ENCODE measurements at regions not wholly inside any gene's neighbourhood (a gene's known extent, or its start where the extent isn't known, plus 50 kb on each side); places are given as distances from the start of the nearest gene placed in this dataset.

GRCh38 chr13:69101841-69102240 lies 1005.8 kb upstream of the ATXN8OS start:
- Histone ChIP-seq H3K4me1 (ENCODE audit: control insufficient read depth in 2 of 2, insufficient read depth in 1 of 2, low read depth in 1 of 2, low read length in 2 of 2) (no peaks in the 10 kb centered on the region), H4K8ac (ENCODE audit: low read depth, low read length) (no peak overlapping the region), H2BK12ac (ENCODE audit: low read length) (no peak overlapping the region), H3K79me1 (ENCODE audit: low read depth, low read length) (no peaks in the 10 kb centered on the region), H3K4me3 (ENCODE audit: low read length in 2 of 2) (no peak overlapping the region), H2AK5ac (ENCODE audit: low read depth, low read length) (no peak overlapping the region), H3K9ac (ENCODE audit: low read depth, low read length, poor library complexity) (no peak overlapping the region), H2AFZ (ENCODE audit: low read length) (no peak overlapping the region), H3K18ac (ENCODE audit: low read length) (no peak overlapping the region), H3K9me3 (replicated peaks in 1 of 2; ENCODE audit: control insufficient read depth in 2 of 2, insufficient read depth in 1 of 2, low read depth in 1 of 2, low read length in 2 of 2) (no peaks in the 10 kb centered on the region), H2BK5ac (ENCODE audit: low read length) (no peak overlapping the region), H3K14ac (ENCODE audit: low read length) (no peak overlapping the region), H3K36me3 (replicated peaks in 1 of 2; ENCODE audit: control insufficient read depth in 2 of 2, insufficient read depth in 2 of 2, low read length in 2 of 2) (no peaks in the 10 kb centered on the region), H4K91ac (ENCODE audit: low read depth, low read length, poor library complexity) (no peak overlapping the region), H3K4me2 (ENCODE audit: insufficient read depth, low read length, poor library complexity, severe bottlenecking) (no peak overlapping the region), H2BK15ac (ENCODE audit: low read length) (no peak overlapping the region), H2BK120ac (ENCODE audit: low read depth, low read length) (no peak overlapping the region), H3K4ac (ENCODE audit: low read length) (no peak overlapping the region), H3K27me3 (ENCODE audit: control insufficient read depth in 3 of 3, insufficient read depth in 3 of 3, low read depth in 1 of 3, low read length in 3 of 3) (no peaks in the 10 kb centered on the region), H3K27ac (replicated peaks; ENCODE audit: low read length) (no peak overlapping the region), H3K23ac (ENCODE audit: low read depth, low read length, poor library complexity) (no peak overlapping the region)
- WGBS, 2 donors (ENCODE audit: extremely low coverage in 2 of 2, insufficient read length in 2 of 2, insufficient replicate concordance in 1 of 2), result no CpG with 5 or more reads among the region's 1 CpG
- no peak for DNase-seq (ENCODE audit: low spot score)

- H2BK12ac ChIP-seq (ENCODE audit: low read length), result no peak overlapping the region
- no peak overlapping the region for H2BK120ac ChIP-seq (ENCODE audit: low read depth, low read length)
- no CpG with 5 or more reads among the region's 1 CpG for WGBS, 2 donors (ENCODE audit: extremely low coverage in 2 of 2, insufficient read length in 2 of 2, insufficient replicate concordance in 1 of 2)
- H3K9me3 ChIP-seq (replicated peaks in 1 of 2; ENCODE audit: control insufficient read depth in 2 of 2, insufficient read depth in 1 of 2, low read depth in 1 of 2, low read length in 2 of 2), result no peaks in the 10 kb centered on the region
- no peak overlapping the region for H3K4me2 ChIP-seq (ENCODE audit: insufficient read depth, low read length, poor library complexity, severe bottlenecking)
- H3K18ac ChIP-seq (ENCODE audit: low read length), result no peak overlapping the region
- H3K14ac ChIP-seq (ENCODE audit: low read length), result no peak overlapping the region
- H3K9ac ChIP-seq (ENCODE audit: low read depth, low read length, poor library complexity), result no peak overlapping the region
- no peak overlapping the region for H2BK15ac ChIP-seq (ENCODE audit: low read length)
- no peaks in the 10 kb centered on the region for H3K27me3 ChIP-seq (ENCODE audit: control insufficient read depth in 3 of 3, insufficient read depth in 3 of 3, low read depth in 1 of 3, low read length in 3 of 3)
- H3K23ac ChIP-seq (ENCODE audit: low read depth, low read length, poor library complexity), result no peak overlapping the region
- no peak overlapping the region for H2AK5ac ChIP-seq (ENCODE audit: low read depth, low read length)
- H3K4ac ChIP-seq (ENCODE audit: low read length), result no peak overlapping the region
- no peak for DNase-seq (ENCODE audit: low spot score)
- H2AFZ ChIP-seq (ENCODE audit: low read length), result no peak overlapping the region
- no peak overlapping the region for H3K4me3 ChIP-seq (ENCODE audit: low read length in 2 of 2)
- H3K4me1 ChIP-seq (ENCODE audit: control insufficient read depth in 2 of 2, insufficient read depth in 1 of 2, low read depth in 1 of 2, low read length in 2 of 2), result no peaks in the 10 kb centered on the region
- no peak overlapping the region for H4K91ac ChIP-seq (ENCODE audit: low read depth, low read length, poor library complexity)
- no peak overlapping the region for H4K8ac ChIP-seq (ENCODE audit: low read depth, low read length)
- no peak overlapping the region for H2BK5ac ChIP-seq (ENCODE audit: low read length)
- no peak overlapping the region for H3K27ac ChIP-seq (replicated peaks; ENCODE audit: low read length)
- H3K36me3 ChIP-seq (replicated peaks in 1 of 2; ENCODE audit: control insufficient read depth in 2 of 2, insufficient read depth in 2 of 2, low read length in 2 of 2), result no peaks in the 10 kb centered on the region
- no peaks in the 10 kb centered on the region for H3K79me1 ChIP-seq (ENCODE audit: low read depth, low read length)
Measured at GRCh38 chr13:69094485-69094884, 1013.1 kb upstream of the ATXN8OS start.

GRCh38 chr13:69092615-69093322 lies 1014.9 kb upstream of the ATXN8OS start:
- no peak overlapping the region for H2AK5ac ChIP-seq (ENCODE audit: low read depth, low read length)
- H3K14ac ChIP-seq (ENCODE audit: low read length), result no peak overlapping the region
- H3K4me3 ChIP-seq (ENCODE audit: low read length in 2 of 2), result no peak overlapping the region
- no peaks in the 10 kb centered on the region for H3K9me3 ChIP-seq (replicated peaks in 1 of 2; ENCODE audit: control insufficient read depth in 2 of 2, insufficient read depth in 1 of 2, low read depth in 1 of 2, low read length in 2 of 2)
- H3K27ac ChIP-seq (replicated peaks; ENCODE audit: low read length), result no peak overlapping the region
- H3K36me3 ChIP-seq (replicated peaks in 1 of 2; ENCODE audit: control insufficient read depth in 2 of 2, insufficient read depth in 2 of 2, low read length in 2 of 2), result no peaks in the 10 kb centered on the region
- H3K18ac ChIP-seq (ENCODE audit: low read length), result no peak overlapping the region
- no CpG with 5 or more reads among the region's 6 CpGs for WGBS, 2 donors (ENCODE audit: extremely low coverage in 2 of 2, insufficient read length in 2 of 2, insufficient replicate concordance in 1 of 2)
- H3K4ac ChIP-seq (ENCODE audit: low read length), result no peak overlapping the region
- H4K8ac ChIP-seq (ENCODE audit: low read depth, low read length), result no peak overlapping the region
- no peak overlapping the region for H4K91ac ChIP-seq (ENCODE audit: low read depth, low read length, poor library complexity)
- H2BK5ac ChIP-seq (ENCODE audit: low read length), result no peak overlapping the region
- H3K23ac ChIP-seq (ENCODE audit: low read depth, low read length, poor library complexity), result no peak overlapping the region
- no peaks in the 10 kb centered on the region for H3K4me1 ChIP-seq (ENCODE audit: control insufficient read depth in 2 of 2, insufficient read depth in 1 of 2, low read depth in 1 of 2, low read length in 2 of 2)
- H2AFZ ChIP-seq (ENCODE audit: low read length), result no peak overlapping the region
- no peak overlapping the region for H3K4me2 ChIP-seq (ENCODE audit: insufficient read depth, low read length, poor library complexity, severe bottlenecking)
- no peaks in the 10 kb centered on the region for H3K79me1 ChIP-seq (ENCODE audit: low read depth, low read length)
- no peaks in the 10 kb centered on the region for H3K27me3 ChIP-seq (ENCODE audit: control insufficient read depth in 3 of 3, insufficient read depth in 3 of 3, low read depth in 1 of 3, low read length in 3 of 3)
- H2BK15ac ChIP-seq (ENCODE audit: low read length), result no peak overlapping the region
- no peak overlapping the region for H2BK120ac ChIP-seq (ENCODE audit: low read depth, low read length)
- H2BK12ac ChIP-seq (ENCODE audit: low read length), result no peak overlapping the region
- no peak overlapping the region for H3K9ac ChIP-seq (ENCODE audit: low read depth, low read length, poor library complexity)
- no peak for DNase-seq (ENCODE audit: low spot score)

GRCh38 chr13:69077267-69077666 lies 1030.4 kb upstream of the ATXN8OS start:
- Histone ChIP-seq H3K79me1 (ENCODE audit: low read depth, low read length) (no peaks in the 10 kb centered on the region), H3K4ac (ENCODE audit: low read length) (no peak overlapping the region), H2BK5ac (ENCODE audit: low read length) (no peak overlapping the region), H3K18ac (ENCODE audit: low read length) (no peak overlapping the region), H4K8ac (ENCODE audit: low read depth, low read length) (no peak overlapping the region), H3K4me3 (ENCODE audit: low read length in 2 of 2) (no peak overlapping the region), H3K23ac (ENCODE audit: low read depth, low read length, poor library complexity) (no peak overlapping the region), H3K9ac (ENCODE audit: low read depth, low read length, poor library complexity) (no peak overlapping the region), H3K14ac (ENCODE audit: low read length) (no peak overlapping the region), H2AFZ (ENCODE audit: low read length) (no peak overlapping the region), H2BK120ac (ENCODE audit: low read depth, low read length) (no peak overlapping the region), H3K4me2 (ENCODE audit: insufficient read depth, low read length, poor library complexity, severe bottlenecking) (no peak overlapping the region), H2BK15ac (ENCODE audit: low read length) (no peak overlapping the region), H3K36me3 (replicated peaks in 1 of 2; ENCODE audit: control insufficient read depth in 2 of 2, insufficient read depth in 2 of 2, low read length in 2 of 2) (no peaks in the 10 kb centered on the region), H2AK5ac (ENCODE audit: low read depth, low read length) (no peak overlapping the region), H4K91ac (ENCODE audit: low read depth, low read length, poor library complexity) (no peak overlapping the region), H3K27ac (replicated peaks; ENCODE audit: low read length) (no peak overlapping the region), H3K27me3 (ENCODE audit: control insufficient read depth in 3 of 3, insufficient read depth in 3 of 3, low read depth in 1 of 3, low read length in 3 of 3) (no peaks in the 10 kb centered on the region), H2BK12ac (ENCODE audit: low read length) (no peak overlapping the region), H3K4me1 (ENCODE audit: control insufficient read depth in 2 of 2, insufficient read depth in 1 of 2, low read depth in 1 of 2, low read length in 2 of 2) (no peaks in the 10 kb centered on the region), H3K9me3 (replicated peaks in 1 of 2; ENCODE audit: control insufficient read depth in 2 of 2, insufficient read depth in 1 of 2, low read depth in 1 of 2, low read length in 2 of 2) (no peaks in the 10 kb centered on the region)
- no CpG with 5 or more reads among the region's 1 CpG for WGBS, 2 donors (ENCODE audit: extremely low coverage in 2 of 2, insufficient read length in 2 of 2, insufficient replicate concordance in 1 of 2)
- DNase-seq (ENCODE audit: low spot score), result no peak
